Psoas muscle (tissue), 7 donors: ENCODE measurements at regions not wholly inside any gene's neighbourhood (a gene's known extent, or its start where the extent isn't known, plus 50 kb on each side); places are given as distances from the start of the nearest gene placed in this dataset.

ENCODE experiments used
- ATAC-seq, 4 donors: fragments of 200-7000 bp; cut with Tn5 transposase; one replicate each; pipeline ENCODE4 v1.9.1; 2020; ENCODE audit warnings: moderate library complexity in 3 of 4, mild to moderate bottlenecking in 2 of 4
- DNase-seq, 2 donors: peaks; one replicate each; pipeline ENCODE4 v3.0.0-alpha.2; 2020
- H3K27ac ChIP-seq: fragments of 200-600 bp; one replicate; pipeline ENCODE4 v1.8.0; 2022
- H3K27me3 ChIP-seq, 3 donors: fragments of 200-600 bp in 1 of 3; one replicate each; pipeline versions ENCODE4 v1.6.1 to v1.8.0; 2013 to 2022; ENCODE audit warnings: low read length in 2 of 3, mild to moderate bottlenecking in 2 of 3, moderate library complexity in 1 of 3; ENCODE audit not compliant: insufficient read depth in 3 of 3
- H3K36me3 ChIP-seq, 2 donors: fragments of 200-600 bp in 1 of 2; one replicate each; pipeline versions ENCODE4 v1.6.1 to v1.8.0; 2013 to 2022; ENCODE audit warnings: low read depth in 1 of 2, mild to moderate bottlenecking in 1 of 2, moderate library complexity in 1 of 2; ENCODE audit not compliant: insufficient read depth in 1 of 2
- H3K4me1 ChIP-seq: fragments of 200-600 bp; one replicate; pipeline ENCODE4 v1.8.0; 2022
- H3K4me3 ChIP-seq: fragments of 200-600 bp; one replicate; pipeline ENCODE4 v1.8.0; 2022; ENCODE audit warnings: mild to moderate bottlenecking
- H3K9me3 ChIP-seq: fragments of 200-600 bp; one replicate; pipeline ENCODE4 v1.8.0; 2022
- WGBS, 3 donors: extraction: QIAGEN DNeasy Blood & Tissue Kit; methylation state at CpG; one replicate each; pipeline versions ENCODE4 v1.1.6 to v1.1.7; 2013; 5-methylcytosine and 5-hydroxymethylcytosine counted together
- intact Hi-C, 2 donors: fragments of 100-400 bp; cut with DNase I; formaldehyde crosslinking; loops; one replicate each; pipeline versions ENCODE4 v1.11.0 to v1.14.2; 2022
- TF ChIP-seq, protein P1 (sequence below): fragments of 200-600 bp; IDR thresholded peaks from one replicate; pipeline ENCODE4 v1.8.0; 2022; ENCODE audit warnings: antibody characterized with exemption
- donor health status: healthy with polysubstance abuse.
- donor health status: DM: no; HTN: no; CAD: no; lungs with moderate emphysema.
- donor health status: Bipolar disorder and iron deficiency.
- donor health status: healthy.
- donor health status: DM: yes; HTN: yes; CAD: no.
- donor health status: DM: no; HTN: no; CAD: no.
- donor health status: DM: yes; HTN: yes; CAD: no.

DNA sequence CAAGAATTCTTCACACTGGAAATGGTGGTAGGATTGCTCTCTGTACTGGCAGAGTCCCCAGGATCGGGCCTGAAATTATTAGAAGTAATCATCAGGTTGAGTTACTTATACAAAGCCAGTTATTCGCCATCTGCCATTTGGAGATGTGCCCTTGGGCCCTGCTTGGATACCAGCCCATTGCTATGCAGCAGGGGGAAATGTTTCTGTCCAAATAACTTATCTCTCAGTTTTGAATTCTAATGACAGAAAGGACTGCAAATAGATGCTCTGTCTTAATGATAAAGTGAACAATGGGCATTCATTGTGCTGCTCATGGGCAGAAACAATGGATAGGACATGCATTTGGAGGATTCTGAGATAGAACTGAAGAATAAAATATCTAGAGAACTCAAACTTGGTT, 139.1 kb upstream of the PELI2 start:
- DNase-seq (no peak), ATAC-seq (no peak)
- Histone ChIP-seq H3K9me3 (peaks cover 13% of the 10 kb centered on the region), H3K4me3 (no peak overlapping the region), H3K4me1 (no peaks in the 10 kb centered on the region), H3K27ac (no peak overlapping the region), H3K27me3 (no peaks in the 10 kb centered on the region), H3K36me3 (no peaks in the 10 kb centered on the region)
- TF ChIP-seq, protein P1, sequence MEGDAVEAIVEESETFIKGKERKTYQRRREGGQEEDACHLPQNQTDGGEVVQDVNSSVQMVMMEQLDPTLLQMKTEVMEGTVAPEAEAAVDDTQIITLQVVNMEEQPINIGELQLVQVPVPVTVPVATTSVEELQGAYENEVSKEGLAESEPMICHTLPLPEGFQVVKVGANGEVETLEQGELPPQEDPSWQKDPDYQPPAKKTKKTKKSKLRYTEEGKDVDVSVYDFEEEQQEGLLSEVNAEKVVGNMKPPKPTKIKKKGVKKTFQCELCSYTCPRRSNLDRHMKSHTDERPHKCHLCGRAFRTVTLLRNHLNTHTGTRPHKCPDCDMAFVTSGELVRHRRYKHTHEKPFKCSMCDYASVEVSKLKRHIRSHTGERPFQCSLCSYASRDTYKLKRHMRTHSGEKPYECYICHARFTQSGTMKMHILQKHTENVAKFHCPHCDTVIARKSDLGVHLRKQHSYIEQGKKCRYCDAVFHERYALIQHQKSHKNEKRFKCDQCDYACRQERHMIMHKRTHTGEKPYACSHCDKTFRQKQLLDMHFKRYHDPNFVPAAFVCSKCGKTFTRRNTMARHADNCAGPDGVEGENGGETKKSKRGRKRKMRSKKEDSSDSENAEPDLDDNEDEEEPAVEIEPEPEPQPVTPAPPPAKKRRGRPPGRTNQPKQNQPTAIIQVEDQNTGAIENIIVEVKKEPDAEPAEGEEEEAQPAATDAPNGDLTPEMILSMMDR: no peak
- intact Hi-C loops: no loop called here
- WGBS, 3 donors: 48 to 59% (median 55%) methylated on average over 2 of the region's 2 CpGs

DNA sequence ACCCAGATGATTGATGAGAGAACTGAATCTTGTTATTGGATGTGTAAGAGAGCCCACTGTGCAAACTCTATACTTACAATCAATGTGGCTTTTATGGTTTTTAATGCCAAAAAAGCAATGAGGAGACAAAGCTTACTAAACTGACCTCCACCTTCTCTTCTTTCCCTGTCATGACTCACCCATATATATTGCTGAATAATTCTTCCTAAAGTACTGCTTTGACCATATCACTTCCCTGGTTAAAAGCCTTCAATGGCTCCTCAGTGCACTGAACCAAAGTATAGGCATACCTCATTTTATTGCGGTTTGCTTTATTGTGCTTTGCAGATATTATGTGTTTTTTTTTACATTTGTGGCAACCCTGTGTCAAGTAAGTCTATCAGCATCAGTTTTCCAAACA, 138.4 kb upstream of the PELI2 start:
- no peaks in the 10 kb centered on the region for H3K27me3 ChIP-seq
- no peaks in the 10 kb centered on the region for H3K36me3 ChIP-seq
- peaks cover 13% of the 10 kb centered on the region for H3K9me3 ChIP-seq
- H3K4me1 ChIP-seq: no peaks in the 10 kb centered on the region
- TF ChIP-seq, protein P1: no peak
- no peak overlapping the region for H3K4me3 ChIP-seq
- ATAC-seq (no peak), DNase-seq (no peak)
- WGBS, 3 donors: 95 to 100% (median 95%) methylated on average over 1 of the region's 1 CpG
- intact Hi-C loops: no loop called here
- no peak overlapping the region for H3K27ac ChIP-seq

DNA sequence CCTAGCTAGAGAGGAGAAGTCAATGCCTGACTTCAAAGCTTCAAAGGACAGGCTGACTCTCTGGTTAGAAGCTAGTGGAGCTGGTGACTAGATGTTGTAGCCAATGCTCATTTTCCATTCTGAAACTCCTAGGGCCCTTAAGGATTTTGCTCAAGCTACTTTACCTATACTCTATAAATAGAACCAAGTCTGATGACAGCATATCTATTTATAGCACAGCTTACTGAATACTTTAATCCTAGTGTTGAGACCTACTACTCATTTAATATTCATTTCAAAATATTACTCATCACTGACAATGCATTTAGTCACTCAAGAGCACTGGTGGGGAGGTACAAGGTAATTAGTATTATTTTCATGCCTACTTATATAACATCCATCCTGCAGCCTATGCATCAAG, 137.2 kb upstream of the PELI2 start:
- Histone ChIP-seq H3K36me3 (no peaks in the 10 kb centered on the region), H3K9me3 (peaks cover 13% of the 10 kb centered on the region), H3K4me3 (no peak overlapping the region), H3K4me1 (no peaks in the 10 kb centered on the region), H3K27ac (no peak overlapping the region), H3K27me3 (no peaks in the 10 kb centered on the region)
- no peak for ATAC-seq
- no peak for DNase-seq
- TF ChIP-seq, protein P1: no peak
- intact Hi-C loops: no loop called here

DNA sequence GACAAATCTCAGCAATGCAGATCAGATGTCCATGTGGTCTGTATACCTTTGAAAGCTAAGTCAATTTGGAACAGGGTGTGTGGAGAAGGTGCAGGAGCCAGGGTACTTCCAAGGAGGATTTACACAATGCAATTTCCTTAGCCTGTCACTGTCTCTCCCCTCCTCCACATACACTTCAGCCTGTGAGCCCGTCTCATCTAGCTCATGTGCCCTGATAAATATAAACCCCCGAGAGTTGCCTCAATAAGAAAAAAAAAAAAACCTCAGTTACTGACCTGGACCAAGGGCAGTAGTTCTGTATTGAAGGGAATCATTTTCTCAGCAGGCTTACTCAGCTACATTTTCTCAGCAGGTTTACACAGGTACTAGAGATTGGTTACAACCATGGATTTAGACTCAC, 132.1 kb upstream of the PELI2 start:
- DNase-seq: no peak
- intact Hi-C loops: no loop called here
- Histone ChIP-seq H3K27ac (no peak overlapping the region), H3K9me3 (peaks cover 6% of the 10 kb centered on the region), H3K4me1 (no peaks in the 10 kb centered on the region), H3K36me3 (no peaks in the 10 kb centered on the region), H3K4me3 (no peak overlapping the region), H3K27me3 (no peaks in the 10 kb centered on the region)
- TF ChIP-seq, protein P1: no peak
- WGBS, 3 donors: 24 to 41% (median 39%) methylated on average over 2 of the region's 2 CpGs
- no peak for ATAC-seq

DNA sequence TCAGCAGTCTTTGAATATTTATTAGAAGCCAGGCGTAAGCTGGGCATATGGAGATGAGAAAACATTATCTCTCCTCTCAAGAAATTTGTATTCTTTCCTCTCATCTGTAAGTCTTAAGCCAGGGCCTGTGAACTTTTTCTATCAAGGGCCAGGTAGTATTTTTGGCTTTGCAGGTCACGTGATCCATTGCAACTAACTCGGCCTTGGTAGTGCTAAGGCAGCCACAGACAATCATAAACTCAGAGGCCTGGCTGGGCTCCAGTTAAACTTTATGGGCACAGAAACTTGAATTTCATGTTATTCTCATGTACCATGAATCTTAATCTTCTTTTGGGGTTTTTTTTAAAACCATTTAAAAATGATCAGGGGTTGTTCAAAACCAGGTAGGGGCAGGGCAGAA, 117.4 kb upstream of the PELI2 start:
- no peak for ATAC-seq

More for the DNA sequence above, 117.4 kb upstream of the PELI2 start:
- WGBS, 3 donors: 75 to 88% (median 80%) methylated on average over 3 of the region's 3 CpGs
- Histone ChIP-seq H3K9me3 (no peaks in the 10 kb centered on the region), H3K4me1 (no peaks in the 10 kb centered on the region), H3K27me3 (no peaks in the 10 kb centered on the region), H3K36me3 (no peaks in the 10 kb centered on the region), H3K4me3 (no peak overlapping the region), H3K27ac (no peak overlapping the region)
- DNase-seq: no peak
- intact Hi-C loops: no loop called here
- TF ChIP-seq, protein P1: no peak
